ENCODE measurements at regions not wholly inside any gene's neighbourhood (a gene's known extent, or its start where the extent isn't known, plus 50 kb on each side); places are given as distances from the start of the nearest gene placed in this dataset.

GRCh38 chr11:116534270-116534975 is 238.4 kb downstream of the BUD13 start:
- H3K9me2 ChIP-seq (ENCODE audit: insufficient read depth, low read length) = no peaks in the 10 kb centered on the region
- no peak overlapping the region for H3K9ac ChIP-seq (ENCODE audit: low read length)
- H3K36me3 ChIP-seq (ENCODE audit: insufficient read depth, low read length) = no peaks in the 10 kb centered on the region
- no peaks in the 10 kb centered on the region for H3K79me2 ChIP-seq (replicated peaks; ENCODE audit: insufficient read depth, low read length)
- H3K4me3 ChIP-seq (ENCODE audit: low read length) = no peak overlapping the region
- no peak overlapping the region for H3K27ac ChIP-seq (ENCODE audit: low read length)
- H3K4me2 ChIP-seq (ENCODE audit: low read length) = no peak overlapping the region
- no peaks in the 10 kb centered on the region for H3K9me3 ChIP-seq (ENCODE audit: low read length)
- TF ChIP-seq POLR2AphosphoS5 (IDR thresholded peaks at IDR 0.05) = no peak
- no peak for TF ChIP-seq REST (IDR thresholded peaks at IDR 0.05; ENCODE audit: borderline replicate concordance)
- no peak for TF ChIP-seq RAD21 (conservative IDR thresholded peaks at IDR 0.05)
- no peak for TF ChIP-seq CTCF (IDR thresholded peaks at IDR 0.05; ENCODE audit: poor library complexity, severe bottlenecking)
- no peak for TF ChIP-seq SMC3 (conservative IDR thresholded peaks at IDR 0.05; ENCODE audit: poor library complexity)
- no peak for TF ChIP-seq EP300 (conservative IDR thresholded peaks at IDR 0.05; ENCODE audit: poor library complexity, severe bottlenecking)
- TF ChIP-seq TAF1 (IDR thresholded peaks at IDR 0.05; ENCODE audit: low read depth) = no peak
- no peak for TF ChIP-seq EZH2 (IDR thresholded peaks at IDR 0.05; ENCODE audit: borderline replicate concordance, insufficient read depth, low read length, poor library complexity, severe bottlenecking)
- no peak for TF ChIP-seq MXI1 (conservative IDR thresholded peaks at IDR 0.05; ENCODE audit: poor library complexity, severe bottlenecking)
- H3F3A ChIP-seq (ENCODE audit: insufficient read depth, low read length, poor library complexity, severe bottlenecking) = no peaks in the 10 kb centered on the region
- no peaks in the 10 kb centered on the region for H4K20me1 ChIP-seq (ENCODE audit: insufficient read depth)
- H2AFZ ChIP-seq (ENCODE audit: low read depth, low read length) = no peak overlapping the region
- H3K27me3 ChIP-seq (ENCODE audit: insufficient read depth, low read depth, low read length) = no peaks in the 10 kb centered on the region

- Histone ChIP-seq H3K4me3 (ENCODE audit: low read length) (no peak overlapping the region), H3K27me3 (ENCODE audit: insufficient read depth, low read depth, low read length) (no peaks in the 10 kb centered on the region), H3K9ac (ENCODE audit: low read length) (peak overlapping the region; percentile 38), H3K36me3 (ENCODE audit: insufficient read depth, low read length) (no peaks in the 10 kb centered on the region), H3K4me2 (ENCODE audit: low read length) (no peak overlapping the region), H3K9me3 (ENCODE audit: low read length) (no peaks in the 10 kb centered on the region), H2AFZ (ENCODE audit: low read depth, low read length) (no peak overlapping the region), H4K20me1 (ENCODE audit: insufficient read depth) (no peaks in the 10 kb centered on the region), H3K27ac (ENCODE audit: low read length) (peak overlapping the region; percentile 3), H3K79me2 (replicated peaks; ENCODE audit: insufficient read depth, low read length) (no peaks in the 10 kb centered on the region), H3F3A (ENCODE audit: insufficient read depth, low read length, poor library complexity, severe bottlenecking) (no peaks in the 10 kb centered on the region), H3K9me2 (ENCODE audit: insufficient read depth, low read length) (no peaks in the 10 kb centered on the region)
- TF ChIP-seq SMC3 (conservative IDR thresholded peaks at IDR 0.05; ENCODE audit: poor library complexity) (peak; percentile 73), CTCF (IDR thresholded peaks at IDR 0.05; ENCODE audit: poor library complexity, severe bottlenecking) (peak; percentile 75), RAD21 (conservative IDR thresholded peaks at IDR 0.05) (peak; percentile 79), MXI1 (conservative IDR thresholded peaks at IDR 0.05; ENCODE audit: poor library complexity, severe bottlenecking) (no peak)
Observed at GRCh38 chr11:116533186-116533825, 239.5 kb downstream of the BUD13 start.

All from neural cell (in vitro differentiated cells).